HEK293T (cell line): ENCODE measurements at regions not wholly inside any gene's neighbourhood (a gene's known extent, or its start where the extent isn't known, plus 50 kb on each side); places are given as distances from the start of the nearest gene placed in this dataset.

Source experiments
- BHLHE40 ChIP-seq: fragments of 450-650 bp; IDR thresholded peaks from 2 replicates; pipeline ENCODE4 v1.6.1; 2016; ENCODE audit warnings: mild to moderate bottlenecking, moderate library complexity, borderline replicate concordance
- CTBP1 ChIP-seq: fragments of 450-650 bp; IDR thresholded peaks from 2 replicates; pipeline ENCODE4 v1.6.1; 2016; ENCODE audit warnings: borderline replicate concordance
- ELF4 ChIP-seq: fragments of 450-650 bp; IDR thresholded peaks from 2 replicates; pipeline ENCODE4 v1.6.1; 2017; ENCODE audit warnings: antibody characterized with exemption
- FOXA1 ChIP-seq: fragments of 450-650 bp; IDR thresholded peaks from 2 replicates; pipeline ENCODE4 v1.6.1; 2016; ENCODE audit warnings: mild to moderate bottlenecking
- FOXK2 ChIP-seq: fragments of 450-650 bp; IDR thresholded peaks from 2 replicates; pipeline ENCODE4 v1.6.1; 2016; ENCODE audit warnings: mild to moderate bottlenecking
- FOXM1 ChIP-seq: fragments of 450-650 bp; IDR thresholded peaks from 2 replicates; pipeline ENCODE4 v1.6.1; 2017; ENCODE audit warnings: mild to moderate bottlenecking, borderline replicate concordance
- HDGF ChIP-seq: fragments of 450-650 bp; IDR thresholded peaks from 2 replicates; pipeline ENCODE4 v1.6.1; 2017; ENCODE audit warnings: antibody characterized with exemption, borderline replicate concordance
- NFRKB ChIP-seq: fragments of 450-650 bp; IDR thresholded peaks from 2 replicates; pipeline ENCODE4 v1.6.1; 2016; ENCODE audit warnings: mild to moderate bottlenecking, moderate library complexity
- SP1 ChIP-seq: fragments of 450-650 bp; IDR thresholded peaks from 2 replicates; pipeline ENCODE4 v1.6.1; 2017
- SUZ12 ChIP-seq: fragments of 450-650 bp; IDR thresholded peaks from 2 replicates; pipeline ENCODE4 v1.6.1; 2016; ENCODE audit warnings: mild to moderate bottlenecking
- TARDBP ChIP-seq: fragments of 450-650 bp; IDR thresholded peaks from 2 replicates; pipeline ENCODE4 v1.6.1; 2016

DNA sequence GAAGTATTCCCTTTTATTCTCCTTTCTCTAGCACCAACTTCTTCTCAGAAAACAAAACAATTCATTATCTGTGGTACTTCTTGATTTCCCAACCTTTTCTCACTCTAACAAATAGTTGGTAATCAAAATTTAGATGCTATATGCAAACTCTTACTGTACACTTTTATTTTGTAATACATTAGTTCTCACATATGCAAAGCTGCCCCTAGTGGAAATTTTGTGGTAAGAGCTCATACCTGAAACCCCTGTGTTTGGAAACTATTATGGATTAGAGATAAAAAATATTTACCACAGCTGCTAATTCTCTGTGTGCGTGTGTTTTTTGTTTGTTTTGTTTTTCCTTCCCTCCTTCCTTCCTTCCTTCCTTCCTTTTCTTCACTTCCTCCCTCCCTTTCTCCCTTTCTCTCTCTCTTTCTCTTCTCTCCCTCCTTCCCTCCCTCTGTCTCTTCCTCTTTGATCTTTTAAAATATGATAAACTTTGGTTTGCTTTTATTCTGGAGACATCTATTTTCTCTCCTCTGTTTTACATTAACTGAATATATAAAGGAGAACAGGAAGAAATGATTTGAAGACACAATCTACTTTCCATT, 537.4 kb downstream of the SLITRK6 start:
- TF ChIP-seq BHLHE40: no peak
- no peak for TF ChIP-seq TARDBP
- no peak for TF ChIP-seq NFRKB
- TF ChIP-seq FOXK2: no peak
- no peak for TF ChIP-seq SUZ12
- TF ChIP-seq SP1: no peak
- TF ChIP-seq ELF4: no peak
- no peak for TF ChIP-seq CTBP1
- no peak for TF ChIP-seq FOXM1
- TF ChIP-seq FOXA1: no peak
- no peak for TF ChIP-seq HDGF
